GM12878 (cell line): ENCODE measurements at regions not wholly inside any gene's neighbourhood (a gene's known extent, or its start where the extent isn't known, plus 50 kb on each side); places are given as distances from the start of the nearest gene placed in this dataset.

Experiments used
- ATAC-seq: fragments of 200-7000 bp; cut with Tn5 transposase; 3 replicates; pipeline ENCODE4 v1.9.1; 2020; ENCODE audit warnings: mild to moderate bottlenecking, moderate library complexity
- BruUV-seq: library from RNA; stranded (reverse); fragments of 400-500 nt; replicated peaks from 2 replicates; lab custom pipeline; 2021; lab: Mats Ljungman, UMichigan
- CTCF ChIA-PET: fragments of 300-600 bp; sonication (Branson Sonifier 250); formaldehyde crosslinking; extraction: SDS; loops from one replicate; lab custom pipeline; 2021; ENCODE audit warnings: inconsistent platforms; lab: Yijun Ruan, JAX
- POLR2A ChIA-PET: fragments of 350-600 bp; formaldehyde crosslinking; extraction: SDS; loops from one replicate; lab custom pipeline; 2021; ENCODE audit warnings: inconsistent platforms; lab: Charles Lee
- RAD21 ChIA-PET: fragments of 300-600 bp; sonication (Branson Sonifier 250); formaldehyde crosslinking; loops from one replicate; lab custom pipeline; 2023; ENCODE audit warnings: antibody characterized with exemption; ENCODE audit not compliant: unreplicated experiment; lab: Charles Lee
- SMC1A ChIA-PET: fragments of 300-600 bp; sonication (Branson Sonifier 250); formaldehyde crosslinking; loops from one replicate; lab custom pipeline; 2023; ENCODE audit not compliant: unreplicated experiment, uncharacterized antibody; lab: Charles Lee
- DNase-seq: peaks from one replicate; pipeline ENCODE4 v3.0.0-alpha.2; 2011; ENCODE audit warnings: low read depth, low spot score
- FAIRE-seq: peaks from 3 replicates; lab custom pipeline; 2011; peaks lifted over from hg19 to GRCh38; lab: Jason Lieb, UNC
- H2AFZ ChIP-seq: 2 replicates; pipeline ENCODE4 v1.6.0; 2011; ENCODE audit warnings: low read depth, low read length, control low read depth; ENCODE audit not compliant: control insufficient read depth
- H3K27ac ChIP-seq: 2 replicates; pipeline ENCODE4 v1.5.1; 2011; ENCODE audit warnings: control low read depth; ENCODE audit not compliant: control insufficient read depth, insufficient read depth
- H3K27me3 ChIP-seq, 2 experiments: replicated peaks in 1 of 2; 2 replicates each; pipeline versions ENCODE4 v1.6.0 to v1.6.1; 2011; ENCODE audit warnings: low read length in 1 of 2; ENCODE audit not compliant: control insufficient read depth in 2 of 2, insufficient read depth in 2 of 2
- H3K36me3 ChIP-seq, 2 experiments: 2 replicates each; pipeline ENCODE4 v1.5.1; 2011; ENCODE audit warnings: low read length in 1 of 2; ENCODE audit not compliant: control insufficient read depth in 2 of 2, insufficient read depth in 2 of 2
- H3K4me1 ChIP-seq: 2 replicates; pipeline ENCODE4 v1.6.1; 2011; ENCODE audit warnings: mild to moderate bottlenecking, low read length, moderate library complexity, mixed read lengths; ENCODE audit not compliant: control insufficient read depth, insufficient read depth
- H3K4me2 ChIP-seq: 2 replicates; pipeline ENCODE4 v1.6.0; 2011; ENCODE audit warnings: control low read depth; ENCODE audit not compliant: control insufficient read depth, insufficient read depth
- H3K4me3 ChIP-seq: fragments of 200-600 bp; sonication (generic); 2 replicates; pipeline ENCODE4 v1.5.1; 2016
- H3K79me2 ChIP-seq: 2 replicates; pipeline ENCODE4 v1.6.0; 2011; ENCODE audit warnings: low read length; ENCODE audit not compliant: control insufficient read depth, insufficient read depth
- H3K9ac ChIP-seq: 2 replicates; pipeline ENCODE4 v1.8.0; 2011; ENCODE audit warnings: low read length, control low read depth, mixed read lengths; ENCODE audit not compliant: control insufficient read depth, insufficient read depth
- H3K9me3 ChIP-seq: replicated peaks from 3 replicates; pipeline ENCODE4 v1.5.1; 2011; ENCODE audit warnings: mild to moderate bottlenecking, low read length; ENCODE audit not compliant: control insufficient read depth, insufficient read depth
- H4K20me1 ChIP-seq: 2 replicates; pipeline ENCODE4 v1.6.0; 2011; ENCODE audit not compliant: control insufficient read depth, insufficient read depth
- E2F4 ChIP-seq: IDR thresholded peaks from 2 replicates; pipeline ENCODE4 v1.6.1; 2012; ENCODE audit warnings: low read depth, low read length, improper control_type of control experiment
- FOS ChIP-seq: IDR thresholded peaks from 3 replicates; pipeline ENCODE4 v1.6.1; 2011; ENCODE audit warnings: borderline replicate concordance; ENCODE audit not compliant: insufficient read length; ENCODE audit errors: extremely low read depth
- HDAC2 ChIP-seq: fragments of 200-600 bp; sonication (generic); IDR thresholded peaks from 2 replicates; pipeline ENCODE4 v1.6.1; 2017
- IKZF1 ChIP-seq: fragments of 450-650 bp; conservative IDR thresholded peaks from 2 replicates; pipeline ENCODE4 v1.6.1; 2017; ENCODE audit warnings: antibody characterized with exemption, mild to moderate bottlenecking
- KAT2A ChIP-seq: conservative IDR thresholded peaks from 2 replicates; pipeline ENCODE4 v1.6.1; 2011; ENCODE audit warnings: low read depth, low read length; ENCODE audit not compliant: control insufficient read depth
- RELA ChIP-seq: fragments of 450-650 bp; IDR thresholded peaks from 2 replicates; pipeline ENCODE4 v1.8.0; 2014; ENCODE audit warnings: borderline replicate concordance; ENCODE audit not compliant: partially characterized antibody
- SKIL ChIP-seq: fragments of 450-650 bp; IDR thresholded peaks from 2 replicates; pipeline ENCODE4 v1.6.1; 2017; ENCODE audit warnings: mild to moderate bottlenecking, low read depth, inconsistent platforms; ENCODE audit not compliant: poor library complexity, severe bottlenecking
- TBL1XR1 ChIP-seq: IDR thresholded peaks from 2 replicates; pipeline ENCODE4 v1.6.1; 2012; ENCODE audit warnings: low read depth, low read length, improper control_type of control experiment
- USF1 ChIP-seq: IDR thresholded peaks from 2 replicates; pipeline ENCODE4 v1.6.1; 2011; ENCODE audit warnings: borderline replicate concordance, low read depth, mild to moderate bottlenecking, moderate library complexity, mixed read lengths, low read length; ENCODE audit not compliant: insufficient read depth; ENCODE audit errors: extremely low read length
- ZNF274 ChIP-seq: IDR thresholded peaks from one replicate; pipeline ENCODE4 v1.8.0; 2011; ENCODE audit not compliant: insufficient read length, insufficient read depth
- ZZZ3 ChIP-seq: IDR thresholded peaks from 2 replicates; pipeline ENCODE4 v1.6.1; 2011; ENCODE audit warnings: low read depth; ENCODE audit not compliant: control insufficient read depth, insufficient read length
- WGBS: methylation state at CpG from one replicate; pipeline ENCODE4 v1.1.6; 2016; ENCODE audit warnings: low lambda C conversion rate; ENCODE audit not compliant: insufficient replicate concordance, insufficient coverage; ENCODE audit errors: missing lambda C conversion rate; 5-methylcytosine and 5-hydroxymethylcytosine counted together
- in situ Hi-C: fragments of 300-500 bp; cut with MboI; formaldehyde crosslinking; loops from 9 replicates; pipeline ENCODE4 v1.14.3; 2018; ENCODE audit warnings: mixed read lengths
- intact Hi-C: fragments of 100-400 bp; cut with micrococcal nuclease; formaldehyde crosslinking; loops from one replicate; pipeline ENCODE4 v1.14.2; 2022; ENCODE audit not compliant: unreplicated experiment
- TF ChIP-seq, protein P1 (sequence below): fragments of 150-350 bp; IDR thresholded peaks from 2 replicates; pipeline ENCODE4 v1.6.1; 2016; ENCODE audit warnings: low read depth, low read length

GRCh38 chr21:19937619-19938018 is 1060.6 kb upstream of the NCAM2 start:
- in situ Hi-C loops (no loop called here), intact Hi-C loops (no loop called here)
- Histone ChIP-seq H2AFZ (no peak overlapping the region), H3K36me3 (no peaks in the 10 kb centered on the region), H3K4me2 (no peak overlapping the region), H3K9me3 (no peaks in the 10 kb centered on the region), H4K20me1 (no peaks in the 10 kb centered on the region), H3K4me3 (no peak overlapping the region), H3K79me2 (no peaks in the 10 kb centered on the region), H3K27me3 (no peaks in the 10 kb centered on the region), H3K27ac (no peak overlapping the region), H3K4me1 (no peaks in the 10 kb centered on the region), H3K9ac (no peak overlapping the region)
- no peak for ATAC-seq
- TF ChIP-seq KAT2A (no peak), HDAC2 (no peak), E2F4 (no peak), ZNF274 (no peak), IKZF1 (no peak), ZZZ3 (no peak), SKIL (no peak), TBL1XR1 (no peak), FOS (no peak), USF1 (no peak), RELA (no peak)
- TF ChIP-seq, protein P1, sequence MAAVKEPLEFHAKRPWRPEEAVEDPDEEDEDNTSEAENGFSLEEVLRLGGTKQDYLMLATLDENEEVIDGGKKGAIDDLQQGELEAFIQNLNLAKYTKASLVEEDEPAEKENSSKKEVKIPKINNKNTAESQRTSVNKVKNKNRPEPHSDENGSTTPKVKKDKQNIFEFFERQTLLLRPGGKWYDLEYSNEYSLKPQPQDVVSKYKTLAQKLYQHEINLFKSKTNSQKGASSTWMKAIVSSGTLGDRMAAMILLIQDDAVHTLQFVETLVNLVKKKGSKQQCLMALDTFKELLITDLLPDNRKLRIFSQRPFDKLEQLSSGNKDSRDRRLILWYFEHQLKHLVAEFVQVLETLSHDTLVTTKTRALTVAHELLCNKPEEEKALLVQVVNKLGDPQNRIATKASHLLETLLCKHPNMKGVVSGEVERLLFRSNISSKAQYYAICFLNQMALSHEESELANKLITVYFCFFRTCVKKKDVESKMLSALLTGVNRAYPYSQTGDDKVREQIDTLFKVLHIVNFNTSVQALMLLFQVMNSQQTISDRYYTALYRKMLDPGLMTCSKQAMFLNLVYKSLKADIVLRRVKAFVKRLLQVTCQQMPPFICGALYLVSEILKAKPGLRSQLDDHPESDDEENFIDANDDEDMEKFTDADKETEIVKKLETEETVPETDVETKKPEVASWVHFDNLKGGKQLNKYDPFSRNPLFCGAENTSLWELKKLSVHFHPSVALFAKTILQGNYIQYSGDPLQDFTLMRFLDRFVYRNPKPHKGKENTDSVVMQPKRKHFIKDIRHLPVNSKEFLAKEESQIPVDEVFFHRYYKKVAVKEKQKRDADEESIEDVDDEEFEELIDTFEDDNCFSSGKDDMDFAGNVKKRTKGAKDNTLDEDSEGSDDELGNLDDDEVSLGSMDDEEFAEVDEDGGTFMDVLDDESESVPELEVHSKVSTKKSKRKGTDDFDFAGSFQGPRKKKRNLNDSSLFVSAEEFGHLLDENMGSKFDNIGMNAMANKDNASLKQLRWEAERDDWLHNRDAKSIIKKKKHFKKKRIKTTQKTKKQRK, result no peak
- ChIA-PET POLR2A (interaction anchor here (0.7 kb wide), 1 partner anchor 709 kb away, joined by 7 read pairs; no protein-coding TSS in a partner anchor), SMC1A (no interaction called here), CTCF (no interaction called here), RAD21 (interaction anchor here (0.6 kb wide), 1 partner anchor 103 kb away, joined by 4 read pairs; no protein-coding TSS in a partner anchor)
- 21% methylated on average over 4 of the region's 4 CpGs for WGBS
- no peak for DNase-seq
- no peak for FAIRE-seq
- no TSS peak for BruUV-seq
